GM18909 (cell line): ENCODE measurements at regions not wholly inside any gene's neighbourhood (a gene's known extent, or its start where the extent isn't known, plus 50 kb on each side); places are given as distances from the start of the nearest gene placed in this dataset.
"Not testable (repeated sequence)": the region's sequence is repeated elsewhere in the genome, so short reads cannot be mapped to it uniquely, and the experiment has no call there.

Source experiments
- ATAC-seq: cut with Tn5 transposase; IDR thresholded peaks from one replicate; pipeline ENCODE4 v1.9.1; 2021; ENCODE audit warnings: mild to moderate bottlenecking; ENCODE audit not compliant: unreplicated experiment, poor library complexity

DNA sequence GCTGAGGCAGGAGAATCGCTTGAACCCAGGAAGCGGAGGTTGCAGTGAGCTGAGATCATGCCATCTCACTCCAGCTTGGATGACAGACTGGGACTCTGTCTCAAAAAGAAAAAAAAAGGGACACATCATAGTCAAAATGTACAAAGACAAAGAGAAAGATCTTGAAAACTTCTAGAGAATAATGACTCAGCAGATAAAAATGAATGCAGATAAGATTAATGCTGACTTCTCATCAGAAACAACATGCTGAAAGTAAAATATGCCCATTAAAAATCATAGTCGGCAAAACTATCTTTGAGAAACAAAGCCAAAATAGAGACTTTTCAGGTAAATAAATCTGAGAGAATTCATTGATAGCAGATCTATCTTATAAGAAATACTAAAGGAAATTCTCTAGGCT, 271.1 kb upstream of the GPR149 start:
- no peak for ATAC-seq

DNA sequence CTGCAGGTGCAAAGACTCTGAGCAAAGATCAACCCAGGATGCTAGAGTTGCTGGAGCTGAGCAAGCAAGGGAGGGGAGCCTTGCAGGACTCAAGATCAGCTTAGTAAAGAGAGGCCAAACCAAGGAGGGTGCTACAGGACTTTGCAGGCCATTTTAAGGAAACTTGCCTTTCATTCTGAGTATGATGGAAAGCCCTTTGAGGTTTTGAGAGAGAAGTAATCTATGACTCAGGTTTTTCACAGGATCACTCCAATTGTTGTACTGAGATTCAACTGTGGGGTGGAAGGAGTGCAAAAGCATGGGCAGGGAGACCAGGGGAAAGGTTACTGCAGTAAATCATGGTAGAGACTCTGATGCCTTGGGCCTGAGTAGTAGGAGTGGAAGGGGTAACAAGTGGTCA, 260.4 kb upstream of the GPR149 start:
- peak; percentile 53 for ATAC-seq

DNA sequence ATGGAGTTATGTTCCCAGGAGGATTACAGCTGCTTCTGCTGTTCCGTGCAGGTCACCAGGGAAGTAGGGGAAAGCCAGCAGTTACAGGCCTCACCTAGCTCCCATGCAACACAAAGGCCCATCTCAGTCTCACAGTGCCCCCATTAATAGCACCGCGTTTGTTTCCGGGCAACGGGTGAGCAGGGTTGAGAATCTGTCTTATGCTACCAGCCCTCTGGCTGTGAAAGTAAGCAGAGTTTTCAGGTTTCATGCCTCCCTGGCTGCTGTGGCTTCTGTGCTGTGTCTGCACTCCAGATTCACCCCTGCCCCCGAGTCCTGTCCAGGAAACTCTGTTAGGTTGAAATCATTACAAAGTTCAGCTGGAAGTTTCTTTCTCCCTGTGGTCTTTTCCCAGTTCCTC, 254.4 kb upstream of the GPR149 start:
- ATAC-seq: no peak

DNA sequence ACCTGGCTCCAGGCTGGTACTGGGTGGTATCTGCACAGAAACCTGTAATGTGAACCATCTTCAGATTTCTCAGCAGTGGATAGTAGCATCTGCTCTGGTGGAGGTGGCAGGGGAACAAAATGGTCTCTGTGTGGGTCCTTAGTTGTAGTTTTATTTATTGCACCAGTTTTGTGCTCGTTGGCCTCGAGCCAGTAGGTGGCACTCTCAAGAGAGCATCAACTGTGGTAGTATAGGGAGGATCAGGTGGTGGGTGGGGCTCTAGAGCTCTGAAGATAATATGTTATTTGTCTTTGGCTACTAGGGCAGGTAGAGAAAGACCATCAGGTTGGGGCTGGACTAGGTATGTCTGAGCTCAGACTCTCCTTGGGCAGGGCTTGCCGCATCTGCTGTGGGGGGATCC, 254.0 kb upstream of the GPR149 start:
- ATAC-seq: no peak

DNA sequence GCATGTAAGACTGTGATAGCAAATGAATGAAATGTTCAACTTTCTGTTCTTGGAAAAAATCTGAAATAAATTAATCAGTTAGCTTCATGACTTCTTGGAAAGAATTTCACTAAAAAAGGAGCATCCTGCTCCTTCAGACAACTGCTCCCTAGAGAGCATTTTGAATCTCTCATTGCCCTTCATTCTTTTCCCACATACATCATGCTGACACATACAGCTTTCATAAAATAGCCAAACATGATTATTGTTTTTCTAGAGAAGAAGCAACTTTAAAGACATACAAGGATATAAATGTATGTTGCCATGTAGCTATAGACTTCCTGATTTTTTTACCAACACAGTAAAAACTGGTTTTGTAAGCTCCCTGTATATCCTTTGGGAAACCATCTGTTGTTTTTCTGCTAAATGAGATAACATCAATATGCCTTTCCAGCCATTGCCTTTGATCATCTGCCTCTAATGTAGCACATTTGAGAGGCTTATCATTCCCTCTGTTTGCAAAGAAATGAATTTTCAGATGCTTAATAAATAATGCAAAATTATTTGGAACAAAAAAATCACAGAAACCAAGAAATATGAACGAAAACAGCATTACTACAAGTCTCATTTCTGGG, 248.2 kb upstream of the GPR149 start:
- ATAC-seq: no peak

DNA sequence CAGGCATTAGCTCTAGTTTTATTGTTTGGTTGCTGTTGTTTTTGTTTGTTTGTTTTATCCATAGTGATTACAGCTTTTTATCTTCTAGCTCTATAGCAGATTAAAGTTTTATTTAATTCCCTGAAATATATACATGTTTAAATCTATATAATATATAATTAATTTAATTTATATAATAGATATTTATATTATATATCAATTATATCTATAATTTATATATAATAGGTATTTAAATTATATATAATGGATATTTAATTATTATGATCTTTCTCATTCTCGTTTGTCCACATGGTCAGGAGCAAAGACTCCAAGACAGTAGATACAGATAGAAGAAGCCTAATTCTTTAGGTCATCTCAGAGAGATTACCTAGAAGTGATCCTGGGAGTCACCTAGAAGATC, 238.8 kb upstream of the GPR149 start:
- no peak for ATAC-seq

DNA sequence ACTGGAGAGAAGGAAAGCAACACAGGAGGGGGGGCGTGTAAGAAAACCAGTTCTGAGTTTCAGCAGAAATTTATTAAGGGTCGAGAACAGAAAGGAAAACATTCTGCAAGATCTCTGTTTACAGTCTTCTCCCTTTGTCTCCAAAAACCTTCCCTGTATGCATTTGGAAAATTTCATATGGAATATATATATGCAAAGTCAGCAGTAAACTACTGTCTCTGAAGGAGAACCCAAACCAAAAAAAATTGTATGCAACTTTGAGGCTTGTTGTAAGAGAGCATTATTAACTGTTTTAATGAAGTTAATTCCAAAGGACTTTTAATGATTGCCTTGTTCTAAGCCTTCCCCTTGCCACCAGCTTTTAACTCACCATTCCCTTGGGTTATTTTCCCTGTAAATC, 238.2 kb upstream of the GPR149 start:
- ATAC-seq: no peak

DNA sequence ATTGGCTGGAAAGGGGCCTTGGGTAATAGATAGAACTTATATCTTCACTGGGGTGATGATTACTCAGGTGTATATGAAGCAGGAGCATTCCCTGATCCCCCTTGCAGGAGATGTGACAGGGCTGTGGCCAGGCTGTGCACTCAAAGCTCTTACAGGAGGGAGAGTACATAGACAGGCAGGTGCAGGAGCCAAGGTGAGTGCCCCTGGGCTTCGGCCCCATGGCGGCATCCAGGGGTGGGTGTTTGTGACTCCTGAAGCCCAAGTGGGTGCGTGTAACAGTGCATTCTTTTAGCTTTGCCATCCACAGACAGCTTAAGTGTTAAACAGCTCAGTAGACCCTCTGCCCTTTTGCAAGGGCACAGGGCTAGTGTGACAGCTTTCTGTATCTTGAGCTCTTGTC, 236.6 kb upstream of the GPR149 start:
- no peak for ATAC-seq

DNA sequence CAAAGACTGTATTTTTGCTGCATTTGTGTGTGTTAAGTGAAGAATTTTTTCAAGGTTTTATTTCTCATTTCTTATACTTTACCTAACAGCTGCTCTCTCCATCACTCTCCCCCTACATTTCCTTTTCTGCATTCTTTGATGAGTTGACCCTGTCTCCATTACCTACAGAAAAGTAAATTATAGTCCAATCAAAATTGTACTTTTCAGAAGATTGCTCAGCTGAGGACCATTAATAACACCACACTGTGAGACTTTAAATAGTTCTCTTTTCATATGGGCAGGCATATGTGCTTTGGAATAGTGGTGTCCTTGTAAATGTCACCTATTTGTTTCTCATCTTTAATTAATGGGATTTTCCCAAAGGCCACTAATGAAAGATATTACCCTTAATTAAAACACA, 234.7 kb upstream of the GPR149 start:
- no peak for ATAC-seq

DNA sequence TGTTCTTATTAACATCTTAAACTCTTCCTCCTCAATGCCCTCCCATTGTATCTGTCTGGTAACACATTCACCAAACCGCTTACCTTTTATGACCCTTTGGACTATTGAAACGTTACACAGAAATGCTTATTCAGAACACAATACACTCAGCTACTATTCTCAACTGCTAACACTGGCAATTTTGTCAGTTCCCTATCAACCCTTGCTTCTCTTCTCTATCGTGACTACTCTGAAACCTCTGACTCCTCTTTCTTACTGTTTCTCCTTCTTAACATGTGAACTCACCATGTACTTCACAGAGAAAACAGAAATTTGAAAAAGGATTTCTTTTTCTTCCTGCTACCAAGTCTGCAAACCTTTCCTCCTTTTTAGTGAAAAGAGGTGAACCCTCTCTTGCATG, 232.9 kb upstream of the GPR149 start:
- ATAC-seq: no peak

DNA sequence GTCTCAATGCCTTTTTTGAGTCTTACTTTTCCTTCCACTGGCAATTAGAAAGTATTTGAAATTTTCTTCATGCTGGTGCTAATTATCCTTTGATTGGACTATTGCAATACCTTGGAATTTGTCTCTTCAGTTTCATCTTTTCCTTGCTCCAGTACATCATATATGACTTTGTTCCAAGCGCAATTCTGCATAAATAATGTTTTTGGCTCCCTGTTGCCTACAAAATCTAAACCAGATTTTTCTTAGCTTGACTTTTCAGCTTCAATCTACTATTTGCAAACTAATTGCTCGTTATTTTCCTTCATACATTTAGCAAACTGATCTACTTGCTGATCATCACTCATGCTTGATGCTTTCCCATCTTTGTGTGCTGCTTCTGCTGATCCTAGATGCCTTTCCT, 230.8 kb upstream of the GPR149 start:
- ATAC-seq: no peak

DNA sequence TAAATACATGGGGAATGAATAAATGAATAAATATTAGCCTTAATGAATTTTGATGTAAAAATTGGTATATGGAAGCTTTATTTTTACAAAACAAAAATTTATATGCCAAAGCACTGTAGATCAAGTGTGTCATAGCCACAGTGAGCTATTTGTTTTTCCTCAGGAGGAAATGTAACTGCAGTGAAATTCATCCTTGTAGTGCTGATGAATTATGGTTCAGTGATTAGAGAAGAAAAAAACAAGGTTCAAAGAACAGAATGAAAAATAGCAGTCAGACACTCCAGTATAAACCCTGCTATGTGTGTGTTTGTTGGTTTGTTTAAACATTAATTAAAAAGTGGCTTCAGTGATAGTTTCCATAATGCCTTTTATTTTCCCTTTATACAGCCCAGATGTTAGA, 228.0 kb upstream of the GPR149 start:
- ATAC-seq: no peak

DNA sequence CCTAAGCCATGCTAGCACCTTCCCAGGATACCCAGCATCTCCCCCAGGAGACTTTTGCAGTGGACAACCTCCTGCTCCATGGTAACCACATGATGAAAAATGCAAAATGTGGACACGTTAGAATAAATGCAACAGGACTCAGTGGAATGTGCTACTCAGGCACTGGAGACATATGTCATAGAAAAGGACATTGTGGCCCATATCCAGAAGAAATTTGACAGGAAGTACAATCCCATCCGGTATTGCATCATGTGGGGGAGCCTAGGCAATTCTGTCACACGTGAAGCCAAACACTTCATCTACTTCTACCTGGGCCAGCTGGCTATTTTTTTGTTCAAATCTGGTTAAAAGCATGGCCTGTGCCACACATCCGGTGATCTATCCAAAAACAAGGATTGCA, 227.2 kb upstream of the GPR149 start:
- ATAC-seq: no peak

DNA sequence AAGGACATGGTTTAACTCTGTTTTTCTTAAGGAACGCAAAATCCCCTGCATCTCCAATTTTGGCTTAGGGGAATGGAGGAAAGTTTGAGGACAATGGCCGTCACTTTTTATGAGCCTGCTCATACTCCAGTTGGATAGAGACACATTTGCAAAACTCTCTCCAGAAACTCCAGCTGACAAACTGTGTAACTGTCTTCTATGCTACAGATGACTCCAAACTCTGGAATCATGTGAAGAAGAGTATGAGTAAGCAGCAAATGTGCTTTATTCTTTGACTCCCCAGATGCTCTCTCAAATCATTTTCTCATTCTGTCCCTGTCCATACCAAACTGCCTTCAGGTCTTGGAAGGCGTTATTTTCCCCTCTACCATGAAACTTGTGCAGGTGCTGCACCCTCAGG, 226.5 kb upstream of the GPR149 start:
- no peak for ATAC-seq

DNA sequence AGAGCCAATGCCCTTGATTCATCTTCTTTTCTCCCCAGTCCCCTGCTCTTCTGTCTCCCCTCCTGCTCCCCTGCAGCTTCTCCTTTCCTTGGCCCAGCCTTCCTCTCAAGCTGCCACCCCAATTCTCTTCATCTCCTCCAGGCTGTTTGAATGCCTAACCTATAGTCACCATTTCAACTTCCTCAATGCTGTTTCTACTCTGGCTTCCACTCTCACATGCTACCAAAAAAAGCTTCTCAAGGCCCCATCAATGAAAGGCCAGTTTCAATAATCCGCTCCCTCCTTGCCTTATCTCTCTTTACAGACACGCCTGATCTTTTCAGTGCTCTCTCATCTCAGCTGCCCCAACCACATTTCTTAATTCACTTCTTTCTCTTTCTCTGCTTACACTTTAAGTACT, 212.2 kb upstream of the GPR149 start:
- no peak for ATAC-seq

DNA sequence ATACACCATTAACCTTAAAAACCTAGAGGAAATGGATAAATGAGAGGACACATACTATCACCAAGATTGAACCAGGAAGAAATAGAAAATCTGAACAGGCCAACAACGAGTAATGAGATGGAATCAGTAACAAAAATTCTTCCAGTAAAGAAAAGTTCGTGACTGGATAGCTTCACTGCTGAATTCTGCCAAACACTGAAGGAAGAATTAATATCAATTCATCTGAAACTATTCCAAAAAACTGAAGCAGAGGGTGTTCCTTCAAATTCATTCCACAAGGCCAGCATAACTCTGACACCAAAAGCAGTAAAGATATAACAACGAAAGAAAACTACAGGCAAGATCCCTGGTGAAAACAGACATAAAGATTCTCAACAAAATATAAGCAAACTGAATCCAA, 195.8 kb upstream of the GPR149 start:
- no peak for ATAC-seq

DNA sequence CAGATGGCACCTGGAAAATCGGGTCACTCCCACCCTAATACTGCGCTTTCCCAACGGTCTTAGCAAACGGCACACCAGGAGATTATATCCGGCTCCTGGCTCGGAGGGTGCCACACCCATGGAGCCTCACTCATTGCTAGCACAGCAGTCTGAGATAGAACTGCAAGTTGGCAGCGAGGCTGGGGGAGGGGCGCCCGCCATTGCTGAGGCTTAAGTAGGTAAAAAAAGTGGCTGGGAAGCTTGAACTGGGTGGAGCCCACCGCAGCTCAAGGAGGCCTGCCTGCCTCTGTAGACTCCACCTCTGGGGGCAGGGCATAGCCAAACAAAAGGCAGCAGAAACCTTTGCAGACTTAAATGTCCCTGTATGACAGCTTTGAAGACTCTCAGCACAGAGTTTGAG, 189.6 kb upstream of the GPR149 start:
- not testable (repeated sequence) for ATAC-seq

DNA sequence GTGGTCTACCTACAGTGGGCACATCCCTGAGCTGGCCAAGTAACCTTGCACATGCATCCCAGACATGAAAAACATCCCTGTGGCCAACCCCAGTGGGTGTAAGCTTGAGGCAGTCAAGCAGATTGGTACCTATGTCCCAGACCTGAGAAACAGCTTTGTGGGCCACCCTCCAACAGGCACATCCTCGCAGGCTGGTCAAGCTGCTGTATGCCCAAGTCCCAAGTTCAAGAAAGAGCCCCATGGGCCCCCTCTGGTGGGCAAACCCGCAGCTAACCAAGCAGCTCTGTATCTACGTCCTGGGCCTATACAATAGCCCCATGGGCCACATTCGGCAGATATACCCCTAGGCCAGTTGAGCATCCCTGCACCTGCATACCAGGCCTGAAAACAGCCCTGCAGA, 186.3 kb upstream of the GPR149 start:
- no peak for ATAC-seq

DNA sequence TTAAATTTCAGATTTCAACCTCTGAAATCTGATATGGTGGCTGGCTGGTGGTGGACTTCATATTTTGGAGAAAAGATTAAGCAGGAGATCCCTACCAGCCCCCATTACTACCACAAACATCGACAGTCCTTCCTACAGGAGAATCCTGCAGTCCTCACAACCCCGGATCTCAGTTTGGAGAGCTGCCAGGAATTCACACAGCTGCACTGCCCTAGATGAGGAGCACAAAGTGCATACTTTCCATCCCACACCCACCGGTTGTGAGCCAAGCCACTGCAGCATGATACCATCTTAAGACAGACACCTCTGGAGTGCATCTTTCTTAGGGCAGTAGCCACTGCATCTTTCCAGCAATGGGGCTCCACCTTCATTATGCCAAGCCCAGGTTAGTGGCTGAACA, 185.5 kb upstream of the GPR149 start:
- no peak for ATAC-seq

DNA sequence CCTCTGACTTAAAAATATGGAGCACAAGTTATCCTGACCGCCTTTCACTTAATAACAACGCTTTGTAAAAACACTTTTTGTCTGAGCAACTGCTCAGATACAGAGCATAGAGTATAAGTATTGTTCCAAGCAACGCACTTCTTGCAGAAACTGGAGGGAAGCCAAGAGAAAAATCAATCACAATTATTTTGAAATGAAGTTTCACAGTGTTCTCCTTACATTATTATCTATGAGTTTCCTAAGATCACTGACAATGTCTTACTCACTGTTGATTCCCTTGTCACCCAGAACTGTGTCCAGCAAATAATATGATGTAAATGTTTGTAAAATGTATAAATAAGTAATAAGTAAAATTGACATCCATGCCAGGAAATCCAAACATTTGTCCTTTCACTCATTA, 184.6 kb upstream of the GPR149 start:
- ATAC-seq: no peak

DNA sequence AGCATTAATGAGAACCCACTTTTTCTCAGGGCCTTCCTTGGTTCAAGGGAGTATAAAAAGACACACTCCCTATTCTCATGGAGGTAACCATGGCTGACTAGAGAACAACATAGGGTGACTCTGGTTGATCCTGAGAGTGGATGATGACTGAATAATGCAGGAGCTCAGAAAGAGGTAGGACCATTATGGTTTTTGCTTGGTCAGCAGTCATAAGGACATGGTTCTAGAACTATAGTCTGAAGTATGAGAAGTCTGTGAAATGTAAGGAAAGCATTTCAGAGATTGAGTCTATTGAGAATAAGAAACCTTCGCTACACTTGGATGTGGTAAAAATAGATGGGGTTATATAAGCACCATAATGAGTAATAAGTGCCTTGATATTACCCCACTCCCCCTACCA, 184.1 kb upstream of the GPR149 start:
- ATAC-seq: no peak

DNA sequence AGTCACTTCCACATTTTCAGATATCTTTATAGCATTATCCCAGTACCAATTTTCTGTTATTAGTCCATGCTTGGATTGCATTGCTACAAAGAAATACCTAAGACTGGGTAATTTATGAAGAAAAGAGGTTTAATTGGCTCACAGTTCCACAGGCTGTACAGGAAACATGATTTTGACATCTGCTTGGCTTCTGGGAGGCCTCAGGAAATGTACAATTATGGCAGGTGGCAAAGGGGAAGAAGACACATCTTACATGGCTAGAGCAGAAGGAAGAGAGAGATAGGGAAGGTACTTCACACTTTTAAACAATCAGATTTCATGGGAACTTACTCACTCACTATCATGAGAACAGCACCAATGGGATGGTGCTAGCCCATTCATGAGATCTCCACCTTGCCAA, 172.3 kb upstream of the GPR149 start:
- no peak for ATAC-seq

DNA sequence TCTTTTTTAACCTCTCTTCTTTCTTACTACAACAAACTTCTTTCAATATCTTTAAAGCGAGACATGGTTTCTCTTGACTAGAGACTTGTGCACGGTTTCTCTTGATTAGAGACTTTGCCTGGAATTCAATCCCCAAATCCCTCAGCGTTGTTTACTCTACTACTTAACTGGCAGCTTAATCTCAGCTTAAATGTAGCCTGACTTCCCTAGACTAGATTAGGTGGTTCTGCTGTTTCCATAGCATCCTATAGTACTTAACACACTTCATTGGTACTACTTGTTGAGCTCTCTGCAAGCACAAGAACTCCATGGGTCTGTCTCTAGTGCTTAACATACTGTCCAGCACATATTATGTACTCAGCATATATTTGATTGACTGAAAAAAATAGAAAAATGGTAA, 168.2 kb upstream of the GPR149 start:
- ATAC-seq: no peak
